ENCODE measurements at regions not wholly inside any gene's neighbourhood (a gene's known extent, or its start where the extent isn't known, plus 50 kb on each side); places are given as distances from the start of the nearest gene placed in this dataset.
A peak's percentile ranks its signal among the peaks of the same experiment; 100 is the strongest.

DNA sequence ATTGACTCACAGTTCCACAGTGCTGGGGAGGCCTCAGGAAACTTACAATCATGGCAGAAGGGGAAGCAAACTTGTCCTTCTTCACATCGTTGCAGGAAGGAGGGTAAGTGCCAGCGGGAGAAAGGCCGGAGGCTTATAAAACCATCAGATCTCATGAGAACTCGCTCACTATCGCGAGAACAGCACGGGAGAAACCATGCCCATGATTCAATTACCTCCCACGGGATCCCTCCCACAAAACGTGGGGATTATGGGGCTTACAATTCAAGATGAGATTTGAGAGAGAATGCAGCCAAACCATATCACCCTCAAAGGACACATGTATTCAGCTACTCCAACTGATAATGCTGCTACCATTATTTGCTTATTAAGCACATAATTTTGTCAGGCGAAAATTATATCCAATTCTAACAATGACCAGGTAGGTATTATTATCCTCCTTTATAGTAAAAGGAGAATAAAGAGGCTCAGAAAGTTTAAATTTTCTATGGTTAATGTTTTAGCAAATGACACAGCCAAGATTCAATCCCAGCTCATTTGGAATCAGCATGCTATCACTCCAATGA lies 327.2 kb upstream of the CDIN1 start:
- ChIA-PET RAD21 (ENCODE audit: low non-redundant PET in 1 of 2, low total read pairs in 2 of 2, uncharacterized antibody in 2 of 2, unreplicated experiment in 2 of 2) (no interaction called here), POLR2A (no interaction called here), CTCF (no interaction called here)
- no peak overlapping the region for H3K9ac ChIP-seq (ENCODE audit: low read length)
- H3K79me2 ChIP-seq (ENCODE audit: insufficient read depth, low read length), result no peaks in the 10 kb centered on the region
- no peaks in the 10 kb centered on the region for H3K9me2 ChIP-seq (ENCODE audit: insufficient read depth)
- H3K36me3 ChIP-seq (ENCODE audit: control insufficient read depth in 1 of 2, insufficient read depth in 2 of 2, low read length in 2 of 2), result no peaks in the 10 kb centered on the region
- no peaks in the 10 kb centered on the region for H4K20me1 ChIP-seq (ENCODE audit: insufficient read depth)
- no peaks in the 10 kb centered on the region for H3K9me3 ChIP-seq (ENCODE audit: control insufficient read depth in 1 of 2, insufficient read depth in 1 of 2, low read depth in 1 of 2, low read length in 2 of 2)
- BruUV-seq (replicated peaks), result no TSS peak
- H3K27me3 ChIP-seq (ENCODE audit: insufficient read depth, low read length), result no peaks in the 10 kb centered on the region
- H3K4me1 ChIP-seq (ENCODE audit: control insufficient read depth in 1 of 2, insufficient read depth in 2 of 2, low read length in 2 of 2), result no peaks in the 10 kb centered on the region
- H3K4me3 ChIP-seq (replicated peaks in 1 of 2; ENCODE audit: low read depth in 1 of 2, low read length in 2 of 2), result no peak overlapping the region
- ATAC-seq, result no peak
- intact Hi-C loops (cut with micrococcal nuclease), result no loop called here
- H2AFZ ChIP-seq (ENCODE audit: low read depth, low read length, poor library complexity, severe bottlenecking), result no peak overlapping the region
- no peak for TF ChIP-seq POLR2AphosphoS5 (IDR thresholded peaks at IDR 0.05; ENCODE audit: low read depth, low read length)
- TF ChIP-seq POLR2A (IDR thresholded peaks at IDR 0.05; ENCODE audit: borderline replicate concordance, extremely low read depth, insufficient read depth, insufficient read length), result no peak
- no peak for TF ChIP-seq CEBPB (IDR thresholded peaks at IDR 0.05; ENCODE audit: low read depth)
- TF ChIP-seq EZH2phosphoT487 (IDR thresholded peaks at IDR 0.05; ENCODE audit: borderline replicate concordance), result no peak
- TF ChIP-seq YY1 (IDR thresholded peaks at IDR 0.05; ENCODE audit: extremely low read depth, insufficient replicate concordance, low read depth, low read length), result no peak
- TF ChIP-seq SRF (IDR thresholded peaks at IDR 0.05; ENCODE audit: low read depth), result no peak
- no peak for TF ChIP-seq ZNF274 (IDR thresholded peaks at IDR 0.05; ENCODE audit: low read depth, low read length)
- no peak for DNase-seq (ENCODE audit: low read depth, low spot score)
- H3K4me2 ChIP-seq (ENCODE audit: low read length), result no peak overlapping the region
- no peak overlapping the region for H3K27ac ChIP-seq (ENCODE audit: low read depth, low read length)

DNA sequence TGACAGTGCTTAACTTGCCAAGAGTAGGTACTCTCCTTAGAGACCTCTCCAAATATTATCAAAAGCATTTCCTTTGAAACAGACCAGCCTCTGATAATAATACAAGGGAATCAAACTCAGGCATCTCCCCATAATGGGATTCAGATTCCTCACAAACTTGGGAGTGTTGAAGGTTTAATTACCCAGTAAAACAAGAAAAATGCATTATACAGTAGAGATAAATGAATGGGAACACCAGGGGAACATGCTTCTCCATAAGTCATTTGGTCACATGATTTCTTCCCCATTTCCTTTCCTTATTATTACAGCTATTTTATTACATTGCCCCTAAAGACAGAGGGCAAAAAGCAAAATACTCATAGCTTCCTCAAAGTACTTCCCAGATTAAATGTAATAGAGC lies 325.0 kb upstream of the CDIN1 start:
- Histone ChIP-seq H3K79me2 (ENCODE audit: insufficient read depth, low read length) (no peaks in the 10 kb centered on the region), H3K4me3 (replicated peaks in 1 of 2; ENCODE audit: low read depth in 1 of 2, low read length in 2 of 2) (no peak overlapping the region), H3K9me2 (ENCODE audit: insufficient read depth) (no peaks in the 10 kb centered on the region), H3K4me2 (ENCODE audit: low read length) (no peak overlapping the region), H3K36me3 (ENCODE audit: control insufficient read depth in 1 of 2, insufficient read depth in 2 of 2, low read length in 2 of 2) (no peaks in the 10 kb centered on the region), H3K9ac (ENCODE audit: low read length) (no peak overlapping the region), H3K27me3 (ENCODE audit: insufficient read depth, low read length) (no peaks in the 10 kb centered on the region), H4K20me1 (ENCODE audit: insufficient read depth) (no peaks in the 10 kb centered on the region), H3K4me1 (ENCODE audit: control insufficient read depth in 1 of 2, insufficient read depth in 2 of 2, low read length in 2 of 2) (no peaks in the 10 kb centered on the region), H3K9me3 (ENCODE audit: control insufficient read depth in 1 of 2, insufficient read depth in 1 of 2, low read depth in 1 of 2, low read length in 2 of 2) (no peaks in the 10 kb centered on the region), H3K27ac (ENCODE audit: low read depth, low read length) (no peak overlapping the region), H2AFZ (ENCODE audit: low read depth, low read length, poor library complexity, severe bottlenecking) (peak overlapping the region; percentile 86)
- DNase-seq (ENCODE audit: low read depth, low spot score), result no peak
- CTCF ChIA-PET, result interaction anchor here (0.7 kb wide), 1 partner anchor 629 kb away, joined by 4 read pairs; no protein-coding TSS in a partner anchor
- BruUV-seq (replicated peaks), result no TSS peak
- POLR2A ChIA-PET, result no interaction called here
- RAD21 ChIA-PET (ENCODE audit: low non-redundant PET in 1 of 2, low total read pairs in 2 of 2, uncharacterized antibody in 2 of 2, unreplicated experiment in 2 of 2), result no interaction called here
- ATAC-seq, result no peak
- intact Hi-C loops (cut with micrococcal nuclease), result no loop called here
- TF ChIP-seq CBX3 (IDR thresholded peaks at IDR 0.05; ENCODE audit: low read depth), result no peak
- TF ChIP-seq JUND (IDR thresholded peaks at IDR 0.05), result no peak
- TF ChIP-seq SRF (IDR thresholded peaks at IDR 0.05; ENCODE audit: low read depth), result no peak
- TF ChIP-seq YY1 (IDR thresholded peaks at IDR 0.05; ENCODE audit: extremely low read depth, insufficient replicate concordance, low read depth, low read length), result no peak
- no peak for TF ChIP-seq POLR2A (IDR thresholded peaks at IDR 0.05; ENCODE audit: borderline replicate concordance, extremely low read depth, insufficient read depth, insufficient read length)
- no peak for TF ChIP-seq REST (IDR thresholded peaks at IDR 0.05; ENCODE audit: low read depth)
- no peak for TF ChIP-seq CTCF (IDR thresholded peaks at IDR 0.05 in 2 of 3, conservative IDR thresholded peaks at IDR 0.05 in 1 of 3; ENCODE audit: borderline replicate concordance in 1 of 3, insufficient read depth in 1 of 3, low read depth in 2 of 3, low read length in 2 of 3)
- no peak for TF ChIP-seq CEBPB (IDR thresholded peaks at IDR 0.05; ENCODE audit: low read depth)
- TF ChIP-seq SIN3A (IDR thresholded peaks at IDR 0.05; ENCODE audit: low read depth), result no peak
- no peak for TF ChIP-seq EZH2phosphoT487 (IDR thresholded peaks at IDR 0.05; ENCODE audit: borderline replicate concordance)
- TF ChIP-seq, protein P1, sequence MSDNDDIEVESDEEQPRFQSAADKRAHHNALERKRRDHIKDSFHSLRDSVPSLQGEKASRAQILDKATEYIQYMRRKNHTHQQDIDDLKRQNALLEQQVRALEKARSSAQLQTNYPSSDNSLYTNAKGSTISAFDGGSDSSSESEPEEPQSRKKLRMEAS (IDR thresholded peaks at IDR 0.05), result no peak
- TF ChIP-seq SP1 (IDR thresholded peaks at IDR 0.05; ENCODE audit: low read depth), result no peak
- TF ChIP-seq POLR2AphosphoS5 (IDR thresholded peaks at IDR 0.05; ENCODE audit: low read depth, low read length), result no peak
- no peak for TF ChIP-seq EGR1 (IDR thresholded peaks at IDR 0.05; ENCODE audit: low read depth)
- no peak for TF ChIP-seq FOSL1 (IDR thresholded peaks at IDR 0.05; ENCODE audit: low read depth)

All from HCT116 (cell line).